ENCODE measurements at regions not wholly inside any gene's neighbourhood (a gene's known extent, or its start where the extent isn't known, plus 50 kb on each side); places are given as distances from the start of the nearest gene placed in this dataset.

GRCh38 chr1:200354243-200354642 lies 55.6 kb downstream of the ZNF281 start:
- no peak for DNase-seq (ENCODE audit: low spot score)

DNA sequence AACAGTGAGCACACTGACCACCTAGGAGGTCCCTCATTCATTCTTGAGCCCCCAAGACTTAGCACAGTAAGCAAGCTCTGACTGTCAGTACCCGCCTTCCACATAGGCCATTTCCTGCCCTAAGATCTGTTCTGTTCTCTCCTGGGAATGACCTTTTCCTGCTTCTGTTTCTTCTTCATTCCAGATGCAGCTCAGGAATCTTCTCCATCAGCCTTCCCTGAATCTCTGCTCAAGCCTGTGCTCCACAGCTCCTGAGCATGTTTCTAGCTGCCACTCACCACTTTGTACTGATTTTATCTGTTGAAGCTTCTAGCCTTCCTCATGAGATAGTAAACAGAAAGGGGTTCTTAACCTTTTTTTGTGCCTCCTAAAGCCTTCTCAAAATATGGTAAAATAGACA lies 56.6 kb downstream of the ZNF281 start:
- no peak for DNase-seq (ENCODE audit: low spot score)

DNA sequence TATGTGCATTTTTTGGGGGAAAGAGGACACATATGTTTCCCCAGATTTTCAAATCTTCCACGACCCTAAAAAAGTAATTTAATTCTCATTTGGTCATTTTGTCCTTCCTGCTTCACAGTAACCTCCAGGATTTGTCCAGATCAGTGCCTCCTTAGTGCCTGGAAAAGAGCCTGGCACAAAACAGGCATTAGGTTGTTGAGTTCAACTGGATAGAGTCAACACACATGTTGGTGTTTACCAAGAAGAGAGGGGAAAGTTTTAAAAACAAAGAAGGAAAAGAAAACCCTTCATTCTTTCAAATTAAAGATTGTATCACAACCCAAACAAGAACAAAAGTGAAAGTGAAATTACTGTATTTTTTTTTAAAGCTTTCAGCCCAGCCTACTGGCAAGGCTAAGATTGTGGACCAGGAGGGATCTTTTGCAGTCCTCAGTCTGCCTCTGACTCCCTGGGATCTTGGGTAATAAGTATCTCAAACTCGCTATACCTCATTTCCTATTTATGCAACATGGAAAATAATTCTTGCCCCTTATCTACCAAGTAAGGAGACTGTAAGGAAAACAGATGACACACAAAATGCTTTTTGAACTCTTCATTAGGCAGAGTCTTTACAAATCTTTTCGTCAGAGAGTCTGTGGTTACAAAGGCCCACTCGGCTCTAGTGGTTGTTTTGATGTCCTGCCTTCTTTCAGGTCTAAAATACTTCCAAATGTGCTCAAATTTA lies 57.8 kb downstream of the ZNF281 start:
- DNase-seq (ENCODE audit: low spot score) = no peak

DNA sequence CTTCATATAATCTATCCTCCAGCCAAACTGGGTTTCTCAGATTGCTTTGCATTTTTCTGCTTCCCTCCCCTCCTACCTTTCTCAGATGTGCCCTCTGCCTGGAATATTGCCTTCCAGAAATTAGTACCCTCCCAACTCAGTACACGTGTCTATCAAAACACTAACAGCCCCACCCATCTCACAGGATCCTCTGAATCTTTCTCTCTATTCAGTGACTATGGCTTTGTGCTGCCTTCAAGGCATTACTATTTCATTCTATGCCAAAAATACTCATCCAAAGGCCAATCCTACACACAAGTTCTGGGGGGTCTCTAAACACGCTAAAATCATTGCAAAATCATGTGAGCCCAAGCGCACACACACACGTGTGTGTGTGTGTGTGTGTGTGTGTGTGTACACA lies 58.4 kb downstream of the ZNF281 start:
- DNase-seq (ENCODE audit: low spot score) = no peak

DNA sequence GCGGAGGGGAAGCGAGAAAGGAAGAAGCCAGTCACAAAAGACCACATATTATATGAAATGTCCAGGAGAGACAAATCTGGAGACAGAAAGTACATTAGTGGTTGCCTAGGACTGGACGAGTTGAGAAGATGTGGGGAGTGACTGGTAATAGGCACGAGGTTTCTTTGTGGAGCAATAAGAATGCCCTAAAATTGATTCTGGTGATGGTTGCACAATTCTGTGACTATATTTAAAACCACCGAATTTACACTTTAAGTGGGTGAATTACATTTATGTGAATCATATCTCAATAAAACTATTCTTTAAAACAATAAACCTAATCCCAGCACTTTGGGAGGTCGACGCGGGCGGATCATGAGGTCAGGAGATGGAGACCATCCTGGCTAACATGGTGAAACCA lies 63.1 kb downstream of the ZNF281 start:
- no peak for DNase-seq (ENCODE audit: low spot score)

DNA sequence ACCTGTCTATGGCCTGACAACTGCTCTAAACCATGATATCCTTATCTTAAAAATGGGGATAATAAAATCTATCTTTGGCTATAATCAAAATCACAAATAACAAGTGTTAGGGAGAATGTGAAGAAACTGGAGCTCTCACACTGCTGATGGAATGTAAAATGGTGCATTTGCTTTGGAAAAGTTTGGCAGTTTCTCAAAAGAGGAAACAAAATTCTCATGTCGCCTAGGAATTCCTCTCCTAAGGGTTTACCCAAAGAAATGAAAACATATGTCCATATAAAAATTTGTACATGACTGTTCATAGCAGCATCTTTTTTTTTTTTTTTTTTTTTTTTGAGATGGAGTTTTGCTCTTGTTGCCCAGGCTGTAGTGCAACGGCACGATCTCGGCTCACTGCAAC lies 64.3 kb downstream of the ZNF281 start:
- no peak for DNase-seq (ENCODE audit: low spot score)

DNA sequence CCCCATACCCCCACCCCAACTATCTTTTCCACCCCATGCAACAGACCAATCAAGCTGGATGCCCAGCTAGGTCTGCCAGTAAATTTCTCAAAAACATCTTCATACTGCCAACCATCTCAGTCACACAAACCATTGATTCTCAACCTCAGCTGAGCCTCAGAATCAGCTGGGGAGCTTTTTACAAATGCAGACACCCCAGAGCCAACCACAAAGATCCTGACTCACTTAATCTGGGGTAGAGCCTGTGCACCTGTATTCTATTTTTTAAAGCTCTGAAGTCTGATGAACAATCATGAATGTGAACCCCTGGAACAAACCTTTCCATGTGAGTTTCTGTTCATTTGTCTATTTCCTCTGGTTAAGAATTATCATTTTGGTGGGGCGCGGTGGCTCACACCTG lies 66.0 kb downstream of the ZNF281 start:
- no peak for DNase-seq (ENCODE audit: low spot score)

DNA sequence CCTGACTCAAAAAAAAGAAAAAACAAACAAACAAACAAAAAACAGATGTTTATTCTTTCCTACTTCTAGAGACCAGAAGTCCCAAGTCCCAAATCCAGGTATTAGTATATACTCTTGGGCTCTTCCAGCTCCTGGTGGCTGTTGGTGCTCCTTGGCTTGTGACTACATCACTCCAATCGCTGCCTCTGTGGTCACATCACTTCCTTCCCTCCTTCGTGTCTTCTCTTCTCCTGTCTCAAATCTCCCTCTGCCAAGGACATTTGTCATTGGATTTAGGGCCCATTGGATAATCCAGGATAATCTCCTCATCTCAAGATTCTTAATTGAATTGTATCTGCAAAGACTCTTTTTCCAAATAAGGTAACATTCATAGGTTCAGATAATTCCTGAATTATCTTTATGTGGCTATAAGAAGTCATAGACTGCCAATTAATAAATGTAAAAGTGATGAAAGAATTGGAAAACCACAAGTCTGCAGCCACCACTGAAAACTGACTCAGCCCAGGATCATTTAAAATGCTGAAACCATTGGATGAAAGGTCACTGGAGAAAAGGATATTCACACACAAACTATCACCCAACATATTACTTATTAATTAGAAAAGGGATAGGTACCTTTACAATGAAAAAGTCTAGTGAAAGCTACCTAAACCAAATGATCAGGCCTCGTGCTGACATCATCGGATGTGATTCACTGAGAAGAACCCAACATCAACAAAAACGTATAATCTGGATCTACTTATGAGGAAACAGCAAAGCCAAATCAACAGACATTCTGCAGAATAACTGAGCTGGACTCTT lies 67.1 kb downstream of the ZNF281 start:
- no peak for DNase-seq (ENCODE audit: low spot score)

GRCh38 chr1:200338451-200338850 lies 71.4 kb downstream of the ZNF281 start:
- DNase-seq (ENCODE audit: low spot score) = no peak

- no peak for DNase-seq (ENCODE audit: low spot score)
Measured at GRCh38 chr1:200337831-200338230, 72.0 kb downstream of the ZNF281 start.

GRCh38 chr1:200337410-200337809 lies 72.4 kb downstream of the ZNF281 start:
- no peak for DNase-seq (ENCODE audit: low spot score)

DNA sequence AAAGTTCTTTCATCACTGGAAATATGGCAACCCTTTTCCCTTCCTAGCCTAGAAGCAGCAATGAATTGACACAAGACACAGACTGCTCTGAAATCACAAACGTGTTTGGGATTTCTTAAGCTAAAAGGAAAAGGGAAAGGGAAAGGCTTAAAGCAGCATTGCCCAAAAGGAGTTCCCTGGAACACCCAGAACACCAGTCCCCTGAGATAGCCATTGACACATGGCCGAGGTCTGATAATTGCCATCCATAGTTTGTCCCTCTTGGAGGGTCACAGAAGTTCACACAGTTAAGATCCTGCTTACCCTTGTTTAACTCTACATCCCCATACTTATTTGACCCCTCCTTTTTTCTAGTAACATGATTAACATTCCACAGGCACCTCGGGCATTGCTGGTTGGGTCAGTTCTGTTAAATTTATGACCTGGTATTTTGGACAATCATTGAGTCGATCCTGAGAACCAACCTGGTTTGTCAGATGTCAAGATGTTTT lies 72.9 kb downstream of the ZNF281 start:
- no peak for DNase-seq (ENCODE audit: low spot score)

DNA sequence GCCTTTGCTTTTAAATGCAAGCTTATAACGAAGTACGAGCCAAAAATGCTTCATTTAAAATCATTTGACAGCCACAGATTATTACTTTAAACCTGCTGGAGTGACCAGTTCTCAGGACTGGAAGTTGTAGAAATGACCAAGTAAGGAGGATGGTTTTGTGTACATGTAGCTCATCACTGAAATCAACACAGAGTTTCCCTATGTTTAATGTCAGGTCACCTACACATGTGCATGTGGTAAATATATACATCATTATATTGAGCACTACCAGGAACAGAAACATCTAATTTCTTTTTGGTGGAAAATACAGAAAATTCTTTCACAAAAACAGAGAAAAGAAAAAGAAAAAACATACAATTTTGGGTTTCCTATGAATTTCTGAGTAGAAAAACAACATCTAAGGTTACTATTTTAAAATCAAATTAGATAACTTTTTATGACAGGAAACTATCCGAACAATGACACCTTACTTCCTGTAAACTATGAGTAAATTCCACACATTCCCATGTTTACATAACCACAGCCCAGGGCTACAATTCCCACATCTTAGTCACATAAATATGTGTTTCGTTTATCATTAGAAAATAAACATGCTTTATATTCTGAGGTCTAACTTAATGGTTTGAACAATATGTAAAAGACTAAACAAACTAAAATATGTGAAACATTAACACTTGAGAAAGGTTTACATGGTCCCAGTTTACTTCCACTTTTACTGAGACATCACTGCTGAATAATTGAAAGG lies 73.6 kb downstream of the ZNF281 start:
- DNase-seq (ENCODE audit: low spot score) = no peak

GRCh38 chr1:200334661-200335256 lies 75.1 kb downstream of the ZNF281 start:
- DNase-seq (ENCODE audit: low spot score) = no peak

DNA sequence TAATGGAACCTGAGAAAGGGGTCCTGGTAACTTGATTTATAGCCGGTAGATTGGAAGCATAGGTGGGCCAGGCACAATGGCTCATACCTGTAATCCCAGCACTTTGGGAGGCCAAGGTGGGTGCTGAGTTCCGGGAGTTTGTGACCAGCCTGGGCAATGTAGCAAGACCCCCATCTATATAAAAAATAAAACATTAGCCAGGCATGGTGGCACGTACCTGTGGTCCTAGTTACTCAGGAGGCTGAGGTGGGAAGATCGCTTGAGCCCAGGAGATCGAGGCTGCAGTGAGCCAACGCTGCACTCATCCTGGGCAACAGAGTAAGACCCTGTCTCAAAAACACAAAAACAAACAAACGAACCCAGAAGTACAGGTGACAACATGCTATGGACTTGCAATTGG lies 76.5 kb downstream of the ZNF281 start:
- no peak for DNase-seq (ENCODE audit: low spot score)

- DNase-seq (ENCODE audit: low spot score) = no peak
Measured at GRCh38 chr1:200332716-200333115, 77.1 kb downstream of the ZNF281 start.

GRCh38 chr1:200330741-200331428 lies 79.0 kb downstream of the ZNF281 start:
- DNase-seq (ENCODE audit: low spot score) = no peak

GRCh38 chr1:200329208-200329882 lies 80.5 kb downstream of the ZNF281 start:
- DNase-seq (ENCODE audit: low spot score) = no peak

- DNase-seq (ENCODE audit: low spot score) = no peak
Measured at GRCh38 chr1:200328379-200328778, 81.5 kb downstream of the ZNF281 start.

- no peak for DNase-seq (ENCODE audit: low spot score)
Measured at GRCh38 chr1:200323856-200324400, 85.9 kb downstream of the ZNF281 start.

DNA sequence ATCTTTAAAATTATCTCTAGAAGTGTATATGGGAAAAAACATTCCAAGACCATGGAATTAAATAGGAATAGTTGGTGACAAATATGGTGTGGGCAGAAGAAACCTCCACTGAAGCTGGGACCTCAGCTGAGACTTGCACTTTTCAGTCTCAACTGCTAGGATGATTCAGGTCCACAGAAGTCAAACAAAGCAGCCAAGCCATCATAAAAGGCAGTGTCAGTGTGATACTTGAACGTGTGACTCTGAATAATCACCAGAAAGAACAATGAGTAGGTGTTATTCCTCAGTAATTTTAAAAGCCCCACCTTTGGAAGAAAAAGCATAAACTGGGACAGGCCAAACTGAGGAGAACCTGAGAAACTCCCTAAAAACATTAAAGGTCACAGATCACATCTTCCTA lies 90.7 kb downstream of the ZNF281 start:
- DNase-seq (ENCODE audit: low spot score) = no peak

All from putamen (tissue), 1 donor.